HCT116 (cell line): ENCODE measurements at regions not wholly inside any gene's neighbourhood (a gene's known extent, or its start where the extent isn't known, plus 50 kb on each side); places are given as distances from the start of the nearest gene placed in this dataset.

ENCODE experiments used
- CEBPB ChIP-seq: IDR thresholded peaks from 2 replicates; pipeline ENCODE4 v1.6.1; 2012; ENCODE audit warnings: low read depth
- CTCF ChIP-seq, 3 experiments: fragments of 200-600 bp in 1 of 3; sonication (generic) in 1 of 3; IDR thresholded peaks in 2 of 3; conservative IDR thresholded peaks in 1 of 3; 2 replicates each; pipeline ENCODE4 v1.5.1; 2012 to 2017; ENCODE audit warnings: low read depth in 2 of 3, low read length in 2 of 3, antibody characterized with exemption in 1 of 3, borderline replicate concordance in 1 of 3, control low read depth in 1 of 3, mild to moderate bottlenecking in 1 of 3, mixed read lengths in 1 of 3, mixed run types in 1 of 3, moderate library complexity in 1 of 3; ENCODE audit not compliant: insufficient read depth in 1 of 3
- EZH2 ChIP-seq: fragments of 200-600 bp; sonication (generic); IDR thresholded peaks from 2 replicates; pipeline ENCODE4 v1.6.1; 2017; ENCODE audit warnings: antibody characterized with exemption, mixed run types
- EZH2phosphoT487 ChIP-seq: fragments of 200-600 bp; IDR thresholded peaks from 2 replicates; pipeline ENCODE4 v1.6.1; 2018; ENCODE audit warnings: antibody characterized with exemption, borderline replicate concordance
- MAX ChIP-seq: IDR thresholded peaks from 2 replicates; pipeline ENCODE4 v1.6.1; 2012
- POLR2A ChIP-seq: IDR thresholded peaks from 2 replicates; pipeline ENCODE4 v1.7.0; 2011; ENCODE audit warnings: borderline replicate concordance; ENCODE audit not compliant: insufficient read depth, insufficient read length; ENCODE audit errors: extremely low read depth
- POLR2AphosphoS5 ChIP-seq: IDR thresholded peaks from 2 replicates; pipeline ENCODE4 v1.6.1; 2011; ENCODE audit warnings: mild to moderate bottlenecking, low read depth, low read length, moderate library complexity
- REST ChIP-seq: IDR thresholded peaks from 2 replicates; pipeline ENCODE4 v1.6.1; 2012; ENCODE audit warnings: low read depth
- TCF7L2 ChIP-seq: IDR thresholded peaks from 2 replicates; pipeline ENCODE4 v1.7.0; 2011; ENCODE audit warnings: borderline replicate concordance, inconsistent platforms; ENCODE audit not compliant: insufficient read depth, insufficient read length; ENCODE audit errors: extremely low read depth
- YY1 ChIP-seq: IDR thresholded peaks from 2 replicates; pipeline ENCODE4 v1.6.1; 2011; ENCODE audit warnings: low read length, low read depth, moderate library complexity, mild to moderate bottlenecking; ENCODE audit not compliant: insufficient replicate concordance; ENCODE audit errors: extremely low read depth
- ZBTB33 ChIP-seq: IDR thresholded peaks from 2 replicates; pipeline ENCODE4 v1.6.1; 2011; ENCODE audit warnings: mild to moderate bottlenecking, low read length, moderate library complexity; ENCODE audit not compliant: insufficient replicate concordance; ENCODE audit errors: extremely low read depth
- ZFX ChIP-seq: fragments of 450-650 bp; IDR thresholded peaks from 2 replicates; pipeline ENCODE4 v1.6.1; 2017

- TF ChIP-seq EZH2, result no peak
- no peak for TF ChIP-seq CTCF (IDR thresholded peaks at IDR 0.05 in 2 of 3, conservative IDR thresholded peaks at IDR 0.05 in 1 of 3; ENCODE audit: borderline replicate concordance in 1 of 3, insufficient read depth in 1 of 3, low read depth in 2 of 3, low read length in 2 of 3)
- no peak for TF ChIP-seq POLR2A
- no peak for TF ChIP-seq REST
- no peak for TF ChIP-seq POLR2AphosphoS5
- TF ChIP-seq TCF7L2, result no peak
- TF ChIP-seq CEBPB, result no peak
- no peak for TF ChIP-seq ZFX
- TF ChIP-seq MAX, result no peak
- TF ChIP-seq ZBTB33, result no peak
- TF ChIP-seq EZH2phosphoT487, result no peak
- no peak for TF ChIP-seq YY1
Measured at GRCh38 chr12:125240717-125241116, 175.5 kb downstream of the AACS start.
